Mucosa of rectum (tissue), 2 donors: ENCODE measurements at regions not wholly inside any gene's neighbourhood (a gene's known extent, or its start where the extent isn't known, plus 50 kb on each side); places are given as distances from the start of the nearest gene placed in this dataset.

Experiments used
- H3K27ac ChIP-seq, 2 donors: one replicate each; pipeline ENCODE4 v1.7.0; 2013; ENCODE audit warnings: inconsistent platforms in 2 of 2, low read depth in 2 of 2, low read length in 2 of 2
- H3K27me3 ChIP-seq, 2 donors: one replicate each; pipeline ENCODE4 v1.7.0; 2013; ENCODE audit warnings: low read length in 2 of 2; ENCODE audit not compliant: control insufficient read depth in 2 of 2, insufficient read depth in 2 of 2
- H3K36me3 ChIP-seq, 2 donors: one replicate each; pipeline ENCODE4 v1.7.0; 2013; ENCODE audit warnings: low read length in 2 of 2; ENCODE audit not compliant: control insufficient read depth in 2 of 2, insufficient read depth in 2 of 2
- H3K4me1 ChIP-seq, 2 donors: one replicate each; pipeline ENCODE4 v1.7.0; 2013; ENCODE audit warnings: low read length in 2 of 2, mild to moderate bottlenecking in 1 of 2; ENCODE audit not compliant: control insufficient read depth in 2 of 2, insufficient read depth in 2 of 2
- H3K4me3 ChIP-seq, 2 donors: one replicate each; pipeline ENCODE4 v1.7.0; 2013; ENCODE audit warnings: low read length in 2 of 2
- H3K9ac ChIP-seq, 2 donors: one replicate each; pipeline ENCODE4 v1.7.0; 2013; ENCODE audit warnings: low read length in 2 of 2, low read depth in 1 of 2, mild to moderate bottlenecking in 1 of 2
- H3K9me3 ChIP-seq, 2 donors: one replicate each; pipeline ENCODE4 v1.7.0; 2013; ENCODE audit warnings: low read length in 2 of 2; ENCODE audit not compliant: control insufficient read depth in 2 of 2
- donor health status: healthy.
- donor health status: Normal muscosa, but diverticular disease.

DNA sequence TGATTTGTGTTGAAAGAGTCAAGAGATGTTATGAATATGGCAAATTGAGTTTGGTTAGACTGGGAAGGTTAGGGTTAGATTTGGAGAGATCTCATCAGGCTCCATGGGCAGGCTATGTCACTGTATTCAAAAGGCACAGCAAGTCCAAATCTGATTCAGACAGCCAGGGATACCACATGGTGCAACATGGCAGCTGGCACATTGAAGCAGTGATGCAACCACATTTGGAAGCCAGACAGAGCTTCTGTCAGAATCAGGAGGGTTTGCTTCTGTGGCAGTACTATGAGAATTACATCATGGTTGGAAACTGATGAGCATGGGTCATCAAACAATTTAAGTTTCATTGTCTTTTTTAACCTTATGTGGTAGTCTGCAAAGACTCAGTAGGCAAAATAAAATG, 772.2 kb downstream of the SUCLG1 start:
- H3K27ac ChIP-seq: no peak overlapping the region

GRCh38 chr2:83674050-83674449, 785.0 kb downstream of the SUCLG1 start:
- H3K9me3 ChIP-seq: no peaks in the 10 kb centered on the region
- no peak overlapping the region for H3K4me3 ChIP-seq
- no peaks in the 10 kb centered on the region for H3K36me3 ChIP-seq
- no peaks in the 10 kb centered on the region for H3K4me1 ChIP-seq
- no peak overlapping the region for H3K27ac ChIP-seq
- H3K27me3 ChIP-seq: no peaks in the 10 kb centered on the region
- H3K9ac ChIP-seq: no peak overlapping the region

More for the DNA sequence above, 772.2 kb downstream of the SUCLG1 start:
- no peak overlapping the region for H3K9ac ChIP-seq
- peaks cover 0 to 4% of the 10 kb centered on the region in 2 donors for H3K4me1 ChIP-seq
- H3K27me3 ChIP-seq: no peaks in the 10 kb centered on the region
- no peaks in the 10 kb centered on the region for H3K36me3 ChIP-seq
- no peaks in the 10 kb centered on the region for H3K9me3 ChIP-seq
- H3K4me3 ChIP-seq: no peak overlapping the region

- H3K27me3 ChIP-seq: no peaks in the 10 kb centered on the region
- no peaks in the 10 kb centered on the region for H3K36me3 ChIP-seq
- H3K4me3 ChIP-seq: no peak overlapping the region
- no peaks in the 10 kb centered on the region for H3K4me1 ChIP-seq
- H3K9me3 ChIP-seq: no peaks in the 10 kb centered on the region
- H3K27ac ChIP-seq: no peak overlapping the region
- H3K9ac ChIP-seq: no peak overlapping the region
Measured at GRCh38 chr2:83665894-83666293, 793.2 kb downstream of the SUCLG1 start.

DNA sequence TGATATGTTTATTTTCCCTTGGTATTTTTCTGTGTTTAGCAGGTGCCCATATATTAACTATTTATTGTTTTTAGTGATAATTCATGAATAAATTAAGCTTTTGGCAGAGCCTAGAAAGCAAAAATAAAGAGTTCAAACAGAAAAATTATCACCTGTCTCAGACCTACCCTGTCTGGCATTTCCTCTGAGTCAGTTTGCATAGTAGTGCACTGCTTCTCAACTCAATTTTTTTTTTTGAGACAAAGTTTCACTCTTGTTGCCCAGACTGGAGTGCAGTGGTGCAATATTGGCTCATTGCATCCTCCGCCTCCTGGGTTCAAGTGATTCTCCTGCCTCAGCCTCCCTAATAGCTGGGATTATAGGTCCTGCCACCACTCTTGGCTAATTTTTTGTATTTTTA, 793.9 kb downstream of the SUCLG1 start:
- Histone ChIP-seq H3K27ac (no peak overlapping the region), H3K4me3 (no peak overlapping the region), H3K36me3 (no peaks in the 10 kb centered on the region), H3K4me1 (no peaks in the 10 kb centered on the region), H3K9me3 (no peaks in the 10 kb centered on the region), H3K27me3 (no peaks in the 10 kb centered on the region), H3K9ac (no peak overlapping the region)

DNA sequence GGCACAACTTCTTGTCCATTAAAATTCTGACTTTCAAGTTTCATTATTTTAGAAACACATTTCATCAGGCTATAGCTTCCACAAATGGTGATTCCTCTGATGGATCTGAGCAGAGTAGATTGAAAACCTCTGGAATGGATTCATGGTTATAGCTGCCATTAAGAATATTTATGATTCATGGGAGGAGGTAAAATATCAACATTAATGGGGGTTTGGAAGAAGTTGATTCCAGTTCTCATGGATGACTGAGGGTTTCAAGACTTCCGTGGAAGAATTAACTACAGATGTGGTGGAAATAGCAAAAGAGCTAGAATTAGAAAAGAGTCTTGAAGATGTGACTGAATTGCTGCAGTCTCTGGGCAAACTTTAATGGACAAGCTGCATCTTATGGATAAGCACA, 797.4 kb downstream of the SUCLG1 start:
- Histone ChIP-seq H3K27ac (no peak overlapping the region), H3K9ac (no peak overlapping the region), H3K27me3 (no peaks in the 10 kb centered on the region), H3K36me3 (no peaks in the 10 kb centered on the region), H3K4me1 (no peaks in the 10 kb centered on the region), H3K4me3 (no peak overlapping the region), H3K9me3 (no peaks in the 10 kb centered on the region)

DNA sequence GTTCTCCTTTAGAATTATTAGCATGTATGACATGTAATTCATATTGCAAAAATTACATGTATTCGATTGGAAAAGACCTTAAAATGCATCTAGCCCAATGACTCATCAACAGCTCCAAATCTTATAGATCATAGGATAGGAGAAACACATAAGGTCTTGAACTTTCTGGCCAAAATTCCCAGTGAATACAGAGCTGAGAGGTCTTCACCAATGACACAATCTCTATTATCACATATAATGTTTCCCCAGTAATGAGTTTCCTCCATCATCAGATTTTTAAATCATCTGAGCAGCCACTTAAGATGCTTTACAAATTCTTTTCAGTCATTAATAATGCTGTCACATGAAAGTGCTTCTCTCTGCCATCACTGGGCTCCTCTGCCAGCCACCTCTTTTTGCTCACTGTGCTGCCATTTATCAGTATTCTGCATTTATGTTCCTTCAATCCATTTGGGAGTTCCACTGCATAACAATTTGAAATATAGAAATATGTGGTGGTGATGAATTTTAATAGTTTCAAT, 804.9 kb downstream of the SUCLG1 start:
- Histone ChIP-seq H3K4me1 (no peaks in the 10 kb centered on the region), H3K27me3 (no peaks in the 10 kb centered on the region), H3K4me3 (no peak overlapping the region), H3K36me3 (no peaks in the 10 kb centered on the region), H3K9ac (no peak overlapping the region), H3K27ac (no peak overlapping the region), H3K9me3 (no peaks in the 10 kb centered on the region)

DNA sequence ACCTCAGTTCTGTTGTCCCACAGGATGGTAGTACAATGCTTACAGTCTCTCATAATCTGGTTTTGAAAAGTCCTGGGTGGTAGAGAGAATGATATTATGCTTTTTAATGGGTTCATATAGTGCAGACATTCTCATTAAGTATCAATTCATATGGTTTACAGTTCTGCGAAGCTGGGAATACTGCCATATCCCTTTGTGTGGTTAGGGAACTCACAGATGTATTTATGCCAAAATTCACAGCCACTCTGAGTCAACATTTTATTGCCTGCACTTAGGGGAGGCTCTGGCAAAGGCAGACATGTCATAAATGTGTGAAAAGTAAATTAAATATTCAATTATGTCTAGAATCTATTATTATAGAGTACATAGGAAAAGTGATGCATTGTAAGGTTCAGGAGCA, 808.2 kb downstream of the SUCLG1 start:
- no peaks in the 10 kb centered on the region for H3K9me3 ChIP-seq
- H3K36me3 ChIP-seq: no peaks in the 10 kb centered on the region
- no peak overlapping the region for H3K4me3 ChIP-seq
- H3K27me3 ChIP-seq: no peaks in the 10 kb centered on the region
- no peak overlapping the region for H3K27ac ChIP-seq
- H3K4me1 ChIP-seq: no peaks in the 10 kb centered on the region
- H3K9ac ChIP-seq: no peak overlapping the region

DNA sequence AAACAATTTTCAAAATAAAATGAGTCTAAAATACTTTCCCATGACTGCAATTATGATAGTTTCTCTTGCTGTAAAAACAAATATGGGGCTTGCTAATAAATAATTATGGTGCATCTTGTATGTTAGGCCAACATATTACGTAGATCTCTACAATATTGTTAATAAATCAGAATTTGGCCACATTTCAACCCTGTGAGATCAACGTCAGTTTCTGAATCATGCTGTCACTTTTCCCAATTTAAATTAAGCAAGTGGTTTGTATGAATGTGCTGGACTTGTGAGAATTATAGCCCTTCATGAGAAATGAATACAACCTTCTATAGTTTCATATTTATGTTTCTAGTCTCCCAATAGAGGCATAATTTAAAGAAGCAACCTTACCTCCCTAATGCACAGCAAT, 808.9 kb downstream of the SUCLG1 start:
- Histone ChIP-seq H3K4me1 (no peaks in the 10 kb centered on the region), H3K27ac (no peak overlapping the region), H3K36me3 (no peaks in the 10 kb centered on the region), H3K4me3 (no peak overlapping the region), H3K9ac (no peak overlapping the region), H3K27me3 (no peaks in the 10 kb centered on the region), H3K9me3 (no peaks in the 10 kb centered on the region)

DNA sequence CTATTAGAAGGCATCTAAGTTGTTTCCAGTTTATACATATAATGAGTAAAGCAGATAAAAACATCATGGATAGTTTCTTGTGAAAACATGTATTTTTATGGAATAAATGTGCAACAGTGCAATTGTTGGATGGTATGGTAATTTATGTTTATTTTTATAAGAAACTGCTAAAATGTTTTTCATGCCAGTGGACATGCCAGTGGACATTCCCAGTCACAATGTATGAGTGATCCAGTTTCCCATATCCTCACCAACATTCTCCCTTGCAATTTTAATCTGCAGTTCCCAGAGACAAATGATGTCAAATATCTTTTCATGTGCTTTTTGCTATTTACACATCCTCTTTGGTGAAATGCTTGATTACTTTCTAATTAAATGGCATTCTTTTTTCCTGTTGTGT, 818.6 kb downstream of the SUCLG1 start:
- no peaks in the 10 kb centered on the region for H3K4me1 ChIP-seq
- H3K9ac ChIP-seq: no peak overlapping the region
- H3K27me3 ChIP-seq: no peaks in the 10 kb centered on the region
- H3K4me3 ChIP-seq: no peak overlapping the region
- peaks cover 0 to 2% of the 10 kb centered on the region in 2 donors for H3K9me3 ChIP-seq
- no peaks in the 10 kb centered on the region for H3K36me3 ChIP-seq
- no peak overlapping the region for H3K27ac ChIP-seq

- Histone ChIP-seq H3K4me1 (no peaks in the 10 kb centered on the region), H3K9ac (no peak overlapping the region), H3K9me3 (no peaks in the 10 kb centered on the region), H3K27ac (no peak overlapping the region), H3K27me3 (no peaks in the 10 kb centered on the region), H3K36me3 (no peaks in the 10 kb centered on the region), H3K4me3 (no peak overlapping the region)
Measured at GRCh38 chr2:83633423-83633822, 825.7 kb downstream of the SUCLG1 start.

DNA sequence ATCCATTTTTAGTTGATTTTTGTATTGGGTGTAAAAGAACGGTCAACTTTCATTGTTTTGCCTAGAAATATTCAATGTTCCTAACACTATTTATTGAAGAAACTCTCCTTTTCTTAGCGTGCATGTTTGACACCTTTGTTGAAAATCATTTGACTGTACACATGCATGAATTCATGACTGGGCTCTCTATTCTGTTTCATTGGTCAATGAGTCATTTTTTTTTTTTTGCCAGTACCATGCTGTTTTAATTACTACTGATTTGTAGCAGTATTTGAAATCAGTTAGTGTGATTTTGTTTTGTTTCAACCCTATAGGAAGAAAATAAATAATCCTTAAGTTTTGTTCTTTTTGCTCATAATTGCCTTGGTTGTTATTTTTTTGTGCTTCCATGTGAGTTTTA, 828.7 kb downstream of the SUCLG1 start:
- Histone ChIP-seq H3K4me3 (no peak overlapping the region), H3K27ac (no peak overlapping the region), H3K9me3 (no peaks in the 10 kb centered on the region), H3K4me1 (no peaks in the 10 kb centered on the region), H3K27me3 (no peaks in the 10 kb centered on the region), H3K9ac (no peak overlapping the region), H3K36me3 (no peaks in the 10 kb centered on the region)
